GM12891 (cell line): ENCODE measurements at regions not wholly inside any gene's neighbourhood (a gene's known extent, or its start where the extent isn't known, plus 50 kb on each side); places are given as distances from the start of the nearest gene placed in this dataset.

Experiments
- PAX5 ChIP-seq: IDR thresholded peaks from 2 replicates; pipeline ENCODE4 v1.6.1; 2011; ENCODE audit warnings: low read length, moderate library complexity, mild to moderate bottlenecking; ENCODE audit not compliant: insufficient read depth, severe bottlenecking
- POLR2A ChIP-seq: IDR thresholded peaks from 2 replicates; pipeline ENCODE4 v1.6.1; 2011; ENCODE audit warnings: low read depth, low read length, control low read depth
- POLR2AphosphoS5 ChIP-seq: IDR thresholded peaks from 2 replicates; pipeline ENCODE4 v1.6.1; 2011; ENCODE audit warnings: low read depth, low read length, control low read depth
- SPI1 ChIP-seq: IDR thresholded peaks from 2 replicates; pipeline ENCODE4 v1.6.1; 2011; ENCODE audit warnings: low read depth, low read length, control low read depth

GRCh38 chr5:138676556-138677193 lies 76.5 kb upstream of the CTNNA1 start:
- TF ChIP-seq POLR2AphosphoS5 = no peak
- no peak for TF ChIP-seq POLR2A
- TF ChIP-seq PAX5 = no peak
- TF ChIP-seq SPI1 = no peak
